UCSD-AML1 (cell line): ENCODE measurements at regions not wholly inside any gene's neighbourhood (a gene's known extent, or its start where the extent isn't known, plus 50 kb on each side); places are given as distances from the start of the nearest gene placed in this dataset.

ENCODE experiments used
- DNase-seq: peaks from one replicate; lab custom pipeline; 2025; ENCODE audit not compliant: unreplicated experiment; lab: John Stamatoyannopoulos, UW

GRCh38 chr10:47246406-47247147, 53.4 kb upstream of the GDF10 start:
- no peak for DNase-seq

- DNase-seq, result no peak
Observed at GRCh38 chr10:47247148-47248059, 52.6 kb upstream of the GDF10 start.

- DNase-seq, result no peak
Observed at GRCh38 chr10:47248386-47249090, 51.5 kb upstream of the GDF10 start.

GRCh38 chr10:47249881-47250280, 50.1 kb upstream of the GDF10 start:
- DNase-seq, result no peak
